ENCODE measurements at regions not wholly inside any gene's neighbourhood (a gene's known extent, or its start where the extent isn't known, plus 50 kb on each side); places are given as distances from the start of the nearest gene placed in this dataset.

DNA sequence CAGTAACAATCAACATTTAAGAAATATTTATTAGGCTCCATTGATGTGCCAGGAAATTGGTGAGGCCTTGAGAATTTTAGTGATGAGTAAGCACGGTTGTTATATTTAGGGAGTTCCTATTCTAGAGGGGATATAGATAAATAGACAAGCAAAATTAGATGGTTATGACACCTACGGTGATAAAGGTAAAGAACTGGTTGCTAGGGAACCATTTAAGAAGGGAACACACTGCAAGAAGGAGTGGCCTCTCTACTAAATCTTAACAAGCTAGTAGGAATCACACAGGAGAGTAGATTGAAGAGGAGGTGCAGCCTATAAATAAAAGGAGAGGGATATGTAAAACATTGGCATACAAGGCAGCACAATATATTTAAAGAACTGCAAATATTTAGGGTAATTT lies 155.2 kb downstream of the LRIG3 start:
- TF ChIP-seq EZH2phosphoT487 (IDR thresholded peaks at IDR 0.05; ENCODE audit: borderline replicate concordance, low read length): no peak
- no peak for TF ChIP-seq CTCF (conservative IDR thresholded peaks at IDR 0.05; ENCODE audit: low read depth, low read length)
- no peak for TF ChIP-seq EZH2 (IDR thresholded peaks at IDR 0.05; ENCODE audit: low read length, unreplicated experiment)
